K562 (cell line): ENCODE measurements at regions not wholly inside any gene's neighbourhood (a gene's known extent, or its start where the extent isn't known, plus 50 kb on each side); places are given as distances from the start of the nearest gene placed in this dataset.

ENCODE experiments used
- ATAC-seq: fragments of 200-7000 bp; cut with Tn5 transposase; 3 replicates; pipeline ENCODE4 v1.9.1; 2020; ENCODE audit warnings: moderate library complexity
- BruUV-seq: library from RNA; stranded (reverse); fragments of 400-500 nt; replicated peaks from 2 replicates; lab custom pipeline; 2021; lab: Mats Ljungman, UMichigan
- CTCF ChIA-PET: fragments of 300-600 bp; formaldehyde crosslinking; extraction: SDS; loops from one replicate; lab custom pipeline; 2021; ENCODE audit warnings: low intra/inter-chr PET ratio; lab: Yijun Ruan, JAX
- POLR2A ChIA-PET: fragments of 300-600, 350-650 bp; sonication (Branson Sonifier 250); formaldehyde crosslinking; extraction: SDS; loops from one replicate; lab custom pipeline; 2021; ENCODE audit warnings: antibody characterized with exemption, inconsistent platforms; lab: Yijun Ruan, JAX
- DNase-seq, 4 experiments: peaks; one replicate each; pipeline versions ENCODE4 v3.0.0 to v3.0.0-alpha.2; 2011 to 2018; ENCODE audit warnings: low spot score in 3 of 4, mixed read lengths in 3 of 4; ENCODE audit errors: extremely low read depth in 1 of 4
- FAIRE-seq: peaks from 2 replicates; lab custom pipeline; 2011; peaks lifted over from hg19 to GRCh38; lab: Jason Lieb, UNC
- H2AFZ ChIP-seq: 2 replicates; pipeline ENCODE4 v1.6.0; 2011; ENCODE audit warnings: low read depth, low read length, control low read depth, inconsistent platforms
- H3K27ac ChIP-seq: fragments of 200-600 bp; 3 replicates; pipeline ENCODE4 v1.8.0; 2011; ENCODE audit warnings: low read depth, mild to moderate bottlenecking, control low read depth, inconsistent platforms, low read length, moderate library complexity, mixed read lengths; ENCODE audit errors: extremely low read depth
- H3K27me3 ChIP-seq, 2 experiments: fragments of 300-600 bp in 1 of 2; 2 replicates in 1 of 2; 3 replicates in 1 of 2; pipeline versions ENCODE4 v1.6.0 to v1.8.0; 2011; ENCODE audit warnings: inconsistent platforms in 2 of 2, low read length in 2 of 2, mild to moderate bottlenecking in 1 of 2, mixed read lengths in 1 of 2, moderate library complexity in 1 of 2; ENCODE audit not compliant: control insufficient read depth in 2 of 2, insufficient read depth in 2 of 2
- H3K36me3 ChIP-seq: fragments of 300-600 bp; 3 replicates; pipeline ENCODE4 v1.8.0; 2011; ENCODE audit warnings: mild to moderate bottlenecking, low read length, inconsistent platforms; ENCODE audit not compliant: control insufficient read depth, insufficient read depth
- H3K4me1 ChIP-seq, 2 experiments: fragments of 200-600 bp in 1 of 2; replicated peaks in 1 of 2; 2 replicates in 1 of 2; 3 replicates in 1 of 2; pipeline versions ENCODE4 v1.5.1 to v1.8.0; 2011; ENCODE audit warnings: inconsistent platforms in 2 of 2, low read length in 2 of 2, mild to moderate bottlenecking in 1 of 2, mixed read lengths in 1 of 2, moderate library complexity in 1 of 2; ENCODE audit not compliant: control insufficient read depth in 2 of 2, insufficient read depth in 2 of 2
- H3K4me2 ChIP-seq: 2 replicates; pipeline ENCODE4 v1.6.1; 2011; ENCODE audit warnings: low read length, control low read depth, inconsistent platforms, mixed read lengths; ENCODE audit not compliant: insufficient read depth
- H3K4me3 ChIP-seq: fragments of 200-600 bp; sonication (generic), shearing (Covaris generic); 2 replicates; pipeline ENCODE4 v1.5.1; 2016; ENCODE audit warnings: control low read depth, inconsistent platforms
- H3K79me2 ChIP-seq: fragments of 200-600 bp; 3 replicates; pipeline ENCODE4 v1.8.0; 2011; ENCODE audit warnings: low read length, inconsistent platforms; ENCODE audit not compliant: control insufficient read depth, insufficient read depth
- H3K9ac ChIP-seq, 2 experiments: 2 replicates each; pipeline versions ENCODE4 v1.6.0 to v1.6.1; 2011; ENCODE audit warnings: low read depth in 2 of 2, low read length in 2 of 2, control low read depth in 1 of 2, inconsistent platforms in 1 of 2, mild to moderate bottlenecking in 1 of 2, mixed read lengths in 1 of 2; ENCODE audit not compliant: insufficient read depth in 1 of 2
- H3K9me1 ChIP-seq: one replicate; pipeline ENCODE4 v1.6.0; 2011; ENCODE audit warnings: inconsistent platforms, mild to moderate bottlenecking, low read length, moderate library complexity; ENCODE audit not compliant: control insufficient read depth, insufficient read depth
- H3K9me3 ChIP-seq: replicated peaks from 2 replicates; pipeline ENCODE4 v1.5.1; 2011; ENCODE audit warnings: low read depth, low read length, inconsistent platforms; ENCODE audit not compliant: control insufficient read depth, insufficient read depth
- H4K20me1 ChIP-seq: replicated peaks from 2 replicates; pipeline ENCODE4 v1.6.1; 2011; ENCODE audit warnings: low read length, inconsistent platforms, mixed read lengths; ENCODE audit not compliant: control insufficient read depth, insufficient read depth
- CBX5 ChIP-seq: IDR thresholded peaks from 2 replicates; pipeline ENCODE4 v1.6.1; 2014; ENCODE audit warnings: low read depth, borderline replicate concordance
- ETS1 ChIP-seq: conservative IDR thresholded peaks from 2 replicates; pipeline ENCODE4 v1.6.1; 2011; ENCODE audit warnings: low read depth, mild to moderate bottlenecking, low read length; ENCODE audit not compliant: control insufficient read depth
- KLF10 ChIP-seq: fragments of 250-450 bp; sonication (Bioruptor Pico); IDR thresholded peaks from 2 replicates; pipeline ENCODE4 v1.6.1; 2021; ENCODE audit warnings: matching md5 sums
- L3MBTL2 ChIP-seq: fragments of 450-650 bp; IDR thresholded peaks from 2 replicates; pipeline ENCODE4 v1.6.1; 2016; ENCODE audit warnings: mild to moderate bottlenecking, moderate library complexity
- MBD2 ChIP-seq: sonication (generic); IDR thresholded peaks from 2 replicates; pipeline ENCODE4 v1.6.1; 2016; ENCODE audit warnings: low read depth, borderline replicate concordance
- PBX2 ChIP-seq, 2 experiments: IDR thresholded peaks in 1 of 2; conservative IDR thresholded peaks in 1 of 2; 2 replicates each; pipeline ENCODE4 v1.6.1; 2016; ENCODE audit warnings: low read depth in 2 of 2, mild to moderate bottlenecking in 1 of 2, missing compliant biosample characterization in 1 of 2, missing genetic modification characterization in 1 of 2, moderate library complexity in 1 of 2
- PHB2 ChIP-seq: fragments of 450-650 bp; IDR thresholded peaks from 2 replicates; pipeline ENCODE4 v1.6.1; 2017; ENCODE audit warnings: low read depth
- SOX6 ChIP-seq: fragments of 450-650 bp; IDR thresholded peaks from 2 replicates; pipeline ENCODE4 v1.6.1; 2014; ENCODE audit warnings: mild to moderate bottlenecking
- SREBF2 ChIP-seq: sonication (generic); formaldehyde crosslinking; IDR thresholded peaks from 2 replicates; pipeline ENCODE4 v1.4.0; 2020; ENCODE audit warnings: mild to moderate bottlenecking, missing genetic modification reagents
- ZBTB33 ChIP-seq: sonication (generic); formaldehyde crosslinking; IDR thresholded peaks from 2 replicates; pipeline ENCODE4 v1.8.1; 2023; ENCODE audit warnings: mild to moderate bottlenecking, missing genetic modification reagents
- ZBTB34 ChIP-seq: fragments of 250-450 bp; sonication (Bioruptor Pico); IDR thresholded peaks from 2 replicates; pipeline ENCODE4 v1.8.0; 2021; ENCODE audit warnings: mild to moderate bottlenecking, moderate library complexity
- ZNF146 ChIP-seq: IDR thresholded peaks from one replicate; pipeline ENCODE4 v1.6.1; 2018; ENCODE audit warnings: missing compliant biosample characterization; ENCODE audit not compliant: unreplicated experiment
- ZNF583 ChIP-seq: fragments of 250-450 bp; sonication (Bioruptor Pico); IDR thresholded peaks from 2 replicates; pipeline ENCODE4 v1.4.0; 2020
- ZNF780A ChIP-seq: fragments of 250-450 bp; sonication (Bioruptor Pico); IDR thresholded peaks from 2 replicates; pipeline ENCODE4 v1.5.0; 2021; ENCODE audit warnings: mild to moderate bottlenecking
- WGBS: fragments of 100-300 bp; shearing (Covaris generic); methylation state at CpG from one replicate; pipeline ENCODE4 v1.1.6; 2016; ENCODE audit warnings: low coverage, mixed read lengths; ENCODE audit not compliant: insufficient coverage; ENCODE audit errors: missing lambda C conversion rate; 5-methylcytosine and 5-hydroxymethylcytosine counted together
- in situ Hi-C: fragments of 300-500 bp; cut with MboI; formaldehyde crosslinking; loops from 4 replicates; pipeline ENCODE4 v1.15.0; 2018; ENCODE audit warnings: inconsistent platforms, mixed read lengths
- intact Hi-C: fragments of 100-400 bp; cut with micrococcal nuclease; formaldehyde crosslinking; loops from 2 replicates; pipeline ENCODE4 v1.14.2; 2022

- Histone ChIP-seq H4K20me1 (no peaks in the 10 kb centered on the region), H3K27ac (no peak overlapping the region), H3K79me2 (no peaks in the 10 kb centered on the region), H3K36me3 (no peaks in the 10 kb centered on the region), H3K9me1 (no peaks in the 10 kb centered on the region), H3K9ac (no peak overlapping the region), H3K4me2 (no peak overlapping the region), H3K4me3 (no peak overlapping the region), H3K9me3 (no peaks in the 10 kb centered on the region), H3K4me1 (no peaks in the 10 kb centered on the region), H2AFZ (no peak overlapping the region), H3K27me3 (no peaks in the 10 kb centered on the region)
- intact Hi-C loops (no loop called here), in situ Hi-C loops (no loop called here)
- no peak for ATAC-seq
- TF ChIP-seq PHB2 (no peak), KLF10 (no peak), SOX6 (no peak), ZNF780A (CRISPR knock-in tag) (no peak), L3MBTL2 (no peak), PBX2 (CRISPR knock-in tag; IDR thresholded peaks at IDR 0.05; ENCODE audit: low read depth) (no peak), PBX2 (tag; conservative IDR thresholded peaks at IDR 0.05; ENCODE audit: low read depth) (no peak), ZNF583 (CRISPR knock-in tag) (no peak), MBD2 (no peak), SREBF2 (CRISPR knock-in tag) (no peak), ZBTB33 (CRISPR knock-in tag) (no peak), ZBTB34 (CRISPR knock-in tag) (no peak), ETS1 (no peak), ZNF146 (CRISPR knock-in tag) (no peak), CBX5 (no peak)
- CTCF ChIA-PET, result no interaction called here
- DNase-seq, result no peak
- 0% methylated on average over 2 of the region's 2 CpGs for WGBS
- no peak for FAIRE-seq
- POLR2A ChIA-PET, result no interaction called here
- no TSS peak for BruUV-seq
Observed at GRCh38 chr14:106652494-106652893, 1126.1 kb downstream of the TMEM121 start.
